ENCODE measurements at regions not wholly inside any gene's neighbourhood (a gene's known extent, or its start where the extent isn't known, plus 50 kb on each side); places are given as distances from the start of the nearest gene placed in this dataset.

DNA sequence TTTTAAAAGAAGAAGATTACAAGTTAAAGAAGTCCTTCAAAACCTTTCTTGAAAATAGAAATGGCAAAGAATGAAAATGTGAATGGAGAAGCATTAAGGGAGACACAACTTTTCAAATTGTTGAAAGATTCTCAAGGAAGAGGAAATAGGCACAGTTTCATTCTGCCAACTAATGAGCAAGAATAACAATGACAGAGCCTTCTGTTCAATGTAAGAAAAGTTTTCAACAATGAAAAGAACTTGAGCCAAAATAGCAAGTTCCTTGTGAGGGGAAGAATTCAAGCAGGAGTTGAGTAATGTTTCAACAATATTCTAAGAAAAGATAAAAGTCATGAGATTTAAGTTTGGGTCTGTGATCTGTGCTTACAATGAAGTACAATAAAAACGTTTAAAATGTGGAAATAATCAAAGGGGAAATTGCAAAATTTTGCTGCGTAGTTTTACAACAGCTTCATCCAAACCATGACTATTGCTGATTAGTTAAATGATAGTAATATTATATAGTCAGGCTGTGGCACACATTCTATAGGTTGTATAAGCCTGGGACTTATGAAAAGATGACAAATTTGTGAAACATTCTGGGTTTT lies 122.6 kb downstream of the METTL4 start:
- no peaks in the 10 kb centered on the region for H3K36me3 ChIP-seq (ENCODE audit: control insufficient read depth in 1 of 2, insufficient read depth in 2 of 2, low read depth in 1 of 2, low read length in 2 of 2)
- no peak overlapping the region for H3K23ac ChIP-seq (ENCODE audit: low read length in 2 of 2)
- no peak overlapping the region for H2BK5ac ChIP-seq (ENCODE audit: low read depth, low read length, poor library complexity, severe bottlenecking)
- H3K27me3 ChIP-seq (ENCODE audit: control insufficient read depth in 1 of 2, insufficient read depth in 1 of 2, low read length in 2 of 2), result no peaks in the 10 kb centered on the region
- no peak overlapping the region for H2BK15ac ChIP-seq (ENCODE audit: low read depth, poor library complexity, severe bottlenecking)
- H3K4me1 ChIP-seq (ENCODE audit: control insufficient read depth, insufficient read depth, low read depth, low read length), result no peaks in the 10 kb centered on the region
- H3K4ac ChIP-seq (ENCODE audit: low read depth in 1 of 2, low read length in 2 of 2), result no peak overlapping the region
- H4K8ac ChIP-seq (ENCODE audit: low read length), result no peak overlapping the region
- H2BK120ac ChIP-seq (ENCODE audit: low read depth, low read length), result no peak overlapping the region
- no peak overlapping the region for H2AFZ ChIP-seq (ENCODE audit: low read depth, low read length)
- no peaks in the 10 kb centered on the region for H3K9me3 ChIP-seq (ENCODE audit: control insufficient read depth, low read length)
- H3K4me3 ChIP-seq (ENCODE audit: insufficient read depth in 1 of 2, low read depth in 1 of 2, low read length in 2 of 2), result no peak overlapping the region
- H2BK12ac ChIP-seq (ENCODE audit: low read length in 2 of 2), result no peak overlapping the region
- no peak overlapping the region for H4K91ac ChIP-seq (ENCODE audit: low read length)
- whole genome bisulfite sequencing, result 50% methylated on average over 1 of the region's 2 CpGs
- no peak overlapping the region for H3K14ac ChIP-seq (ENCODE audit: low read length in 2 of 2)
- no peak overlapping the region for H3K18ac ChIP-seq (ENCODE audit: low read depth in 1 of 2, low read length in 2 of 2)
- H3K9ac ChIP-seq (ENCODE audit: low read length), result peak overlapping the region; percentile 9
- H3K4me2 ChIP-seq (ENCODE audit: low read length, poor library complexity, severe bottlenecking), result no peak overlapping the region
- no peak overlapping the region for H3K27ac ChIP-seq (ENCODE audit: low read length, poor library complexity, severe bottlenecking)
- no peak overlapping the region for H2AK5ac ChIP-seq (ENCODE audit: low read length, severe bottlenecking)
- DNase-seq, result no peak
- H3K79me1 ChIP-seq (replicated peaks; ENCODE audit: low read length, poor library complexity, severe bottlenecking), result no peaks in the 10 kb centered on the region

GRCh38 chr18:2451556-2451955 lies 119.7 kb downstream of the METTL4 start:
- no peak overlapping the region for H3K23ac ChIP-seq (ENCODE audit: low read length in 2 of 2)
- H2AFZ ChIP-seq (ENCODE audit: low read depth, low read length), result no peak overlapping the region
- H3K36me3 ChIP-seq (ENCODE audit: control insufficient read depth in 1 of 2, insufficient read depth in 2 of 2, low read depth in 1 of 2, low read length in 2 of 2), result no peaks in the 10 kb centered on the region
- H2BK120ac ChIP-seq (ENCODE audit: low read depth, low read length), result no peak overlapping the region
- no peak overlapping the region for H3K9ac ChIP-seq (ENCODE audit: low read length)
- H4K91ac ChIP-seq (ENCODE audit: low read length), result no peak overlapping the region
- H2BK15ac ChIP-seq (ENCODE audit: low read depth, poor library complexity, severe bottlenecking), result no peak overlapping the region
- peaks cover 9% of the 10 kb centered on the region for H3K9me3 ChIP-seq (ENCODE audit: control insufficient read depth, low read length)
- no peak for DNase-seq
- no CpG with 5 or more reads among the region's 1 CpG for WGBS
- H3K14ac ChIP-seq (ENCODE audit: low read length in 2 of 2), result no peak overlapping the region
- H3K27ac ChIP-seq (ENCODE audit: low read length, poor library complexity, severe bottlenecking), result no peak overlapping the region
- H3K4me1 ChIP-seq (ENCODE audit: control insufficient read depth, insufficient read depth, low read depth, low read length), result no peaks in the 10 kb centered on the region
- H3K4me3 ChIP-seq (ENCODE audit: insufficient read depth in 1 of 2, low read depth in 1 of 2, low read length in 2 of 2), result no peak overlapping the region
- no peak overlapping the region for H2BK5ac ChIP-seq (ENCODE audit: low read depth, low read length, poor library complexity, severe bottlenecking)
- no peak overlapping the region for H3K18ac ChIP-seq (ENCODE audit: low read depth in 1 of 2, low read length in 2 of 2)
- H3K4ac ChIP-seq (ENCODE audit: low read depth in 1 of 2, low read length in 2 of 2), result no peak overlapping the region
- H3K27me3 ChIP-seq (ENCODE audit: control insufficient read depth in 1 of 2, insufficient read depth in 1 of 2, low read length in 2 of 2), result no peaks in the 10 kb centered on the region
- no peak overlapping the region for H3K4me2 ChIP-seq (ENCODE audit: low read length, poor library complexity, severe bottlenecking)
- no peak overlapping the region for H2AK5ac ChIP-seq (ENCODE audit: low read length, severe bottlenecking)
- no peak overlapping the region for H4K8ac ChIP-seq (ENCODE audit: low read length)
- no peak overlapping the region for H2BK12ac ChIP-seq (ENCODE audit: low read length in 2 of 2)
- no peaks in the 10 kb centered on the region for H3K79me1 ChIP-seq (replicated peaks; ENCODE audit: low read length, poor library complexity, severe bottlenecking)

- Histone ChIP-seq H3K14ac (ENCODE audit: low read length in 2 of 2) (no peak overlapping the region), H3K79me1 (replicated peaks; ENCODE audit: low read length, poor library complexity, severe bottlenecking) (no peaks in the 10 kb centered on the region), H4K91ac (ENCODE audit: low read length) (no peak overlapping the region), H2BK15ac (ENCODE audit: low read depth, poor library complexity, severe bottlenecking) (no peak overlapping the region), H3K4me1 (ENCODE audit: control insufficient read depth, insufficient read depth, low read depth, low read length) (no peaks in the 10 kb centered on the region), H2AFZ (ENCODE audit: low read depth, low read length) (no peak overlapping the region), H3K9me3 (ENCODE audit: control insufficient read depth, low read length) (peaks cover 16% of the 10 kb centered on the region), H3K9ac (ENCODE audit: low read length) (no peak overlapping the region), H2BK12ac (ENCODE audit: low read length in 2 of 2) (no peak overlapping the region), H3K4ac (ENCODE audit: low read depth in 1 of 2, low read length in 2 of 2) (no peak overlapping the region), H2BK5ac (ENCODE audit: low read depth, low read length, poor library complexity, severe bottlenecking) (no peak overlapping the region), H2AK5ac (ENCODE audit: low read length, severe bottlenecking) (no peak overlapping the region), H4K8ac (ENCODE audit: low read length) (no peak overlapping the region), H2BK120ac (ENCODE audit: low read depth, low read length) (no peak overlapping the region), H3K27ac (ENCODE audit: low read length, poor library complexity, severe bottlenecking) (no peak overlapping the region), H3K4me3 (ENCODE audit: insufficient read depth in 1 of 2, low read depth in 1 of 2, low read length in 2 of 2) (no peak overlapping the region), H3K36me3 (ENCODE audit: control insufficient read depth in 1 of 2, insufficient read depth in 2 of 2, low read depth in 1 of 2, low read length in 2 of 2) (no peaks in the 10 kb centered on the region), H3K4me2 (ENCODE audit: low read length, poor library complexity, severe bottlenecking) (no peak overlapping the region), H3K27me3 (ENCODE audit: control insufficient read depth in 1 of 2, insufficient read depth in 1 of 2, low read length in 2 of 2) (no peaks in the 10 kb centered on the region), H3K18ac (ENCODE audit: low read depth in 1 of 2, low read length in 2 of 2) (no peak overlapping the region), H3K23ac (ENCODE audit: low read length in 2 of 2) (no peak overlapping the region)
- WGBS, result 86% methylated on average over 2 of the region's 2 CpGs
- no peak for DNase-seq
Observed at GRCh38 chr18:2459886-2460285, 111.4 kb downstream of the METTL4 start.

- H3K79me1 ChIP-seq (replicated peaks; ENCODE audit: low read length, poor library complexity, severe bottlenecking), result no peaks in the 10 kb centered on the region
- H3K14ac ChIP-seq (ENCODE audit: low read length in 2 of 2), result no peak overlapping the region
- H3K4me2 ChIP-seq (ENCODE audit: low read length, poor library complexity, severe bottlenecking), result no peak overlapping the region
- no peak overlapping the region for H3K27ac ChIP-seq (ENCODE audit: low read length, poor library complexity, severe bottlenecking)
- DNase-seq, result no peak
- H4K91ac ChIP-seq (ENCODE audit: low read length), result no peak overlapping the region
- H3K36me3 ChIP-seq (ENCODE audit: control insufficient read depth in 1 of 2, insufficient read depth in 2 of 2, low read depth in 1 of 2, low read length in 2 of 2), result peaks cover 0 to 2% of the 10 kb centered on the region in 2 experiments
- no peak overlapping the region for H2BK12ac ChIP-seq (ENCODE audit: low read length in 2 of 2)
- H2BK5ac ChIP-seq (ENCODE audit: low read depth, low read length, poor library complexity, severe bottlenecking), result no peak overlapping the region
- H3K9me3 ChIP-seq (ENCODE audit: control insufficient read depth, low read length), result no peaks in the 10 kb centered on the region
- no peak overlapping the region for H3K23ac ChIP-seq (ENCODE audit: low read length in 2 of 2)
- H2BK120ac ChIP-seq (ENCODE audit: low read depth, low read length), result no peak overlapping the region
- no peak overlapping the region for H3K4me3 ChIP-seq (ENCODE audit: insufficient read depth in 1 of 2, low read depth in 1 of 2, low read length in 2 of 2)
- H3K18ac ChIP-seq (ENCODE audit: low read depth in 1 of 2, low read length in 2 of 2), result no peak overlapping the region
- no peaks in the 10 kb centered on the region for H3K4me1 ChIP-seq (ENCODE audit: control insufficient read depth, insufficient read depth, low read depth, low read length)
- H2BK15ac ChIP-seq (ENCODE audit: low read depth, poor library complexity, severe bottlenecking), result no peak overlapping the region
- H4K8ac ChIP-seq (ENCODE audit: low read length), result no peak overlapping the region
- no peak overlapping the region for H2AK5ac ChIP-seq (ENCODE audit: low read length, severe bottlenecking)
- H3K27me3 ChIP-seq (ENCODE audit: control insufficient read depth in 1 of 2, insufficient read depth in 1 of 2, low read length in 2 of 2), result no peaks in the 10 kb centered on the region
- H2AFZ ChIP-seq (ENCODE audit: low read depth, low read length), result no peak overlapping the region
- H3K4ac ChIP-seq (ENCODE audit: low read depth in 1 of 2, low read length in 2 of 2), result no peak overlapping the region
- 100% methylated on average over 1 of the region's 1 CpG for WGBS
- no peak overlapping the region for H3K9ac ChIP-seq (ENCODE audit: low read length)
Observed at GRCh38 chr18:2466978-2467377, 104.3 kb downstream of the METTL4 start.
